ENCODE measurements at regions not wholly inside any gene's neighbourhood (a gene's known extent, or its start where the extent isn't known, plus 50 kb on each side); places are given as distances from the start of the nearest gene placed in this dataset.
"Not testable (repeated sequence)": the region's sequence is repeated elsewhere in the genome, so short reads cannot be mapped to it uniquely, and the experiment has no call there.

- no peak for FAIRE-seq
- no peak for DNase-seq (ENCODE audit: extremely low spot score, insufficient read length, low read depth)
Observed at GRCh38 chr10:3635697-3636096, 149.3 kb downstream of the KLF6 start.

DNA sequence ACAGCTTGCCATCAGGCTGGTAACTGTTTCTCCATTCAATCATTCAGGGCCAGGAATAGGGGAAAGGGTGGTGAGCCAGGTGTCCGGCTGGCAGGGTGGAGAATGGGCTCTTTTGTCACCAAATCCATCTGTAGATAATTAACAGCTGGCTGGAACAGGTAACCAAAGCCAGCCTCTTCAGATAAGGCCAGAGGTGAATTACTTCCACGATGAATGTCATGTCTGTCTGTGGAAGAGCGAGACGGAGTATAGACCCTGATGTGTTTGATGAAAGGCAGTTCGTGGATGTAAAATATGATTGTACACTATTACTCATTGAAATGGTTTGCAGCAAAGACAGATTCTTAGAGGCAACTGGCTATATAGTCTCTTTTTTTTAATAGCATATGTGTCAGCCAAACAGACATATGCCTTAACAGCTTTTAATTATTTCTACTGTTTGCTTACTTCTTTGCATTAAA is 149.8 kb downstream of the KLF6 start:
- FAIRE-seq (no peak), DNase-seq (ENCODE audit: extremely low spot score, insufficient read length, low read depth) (no peak)

DNA sequence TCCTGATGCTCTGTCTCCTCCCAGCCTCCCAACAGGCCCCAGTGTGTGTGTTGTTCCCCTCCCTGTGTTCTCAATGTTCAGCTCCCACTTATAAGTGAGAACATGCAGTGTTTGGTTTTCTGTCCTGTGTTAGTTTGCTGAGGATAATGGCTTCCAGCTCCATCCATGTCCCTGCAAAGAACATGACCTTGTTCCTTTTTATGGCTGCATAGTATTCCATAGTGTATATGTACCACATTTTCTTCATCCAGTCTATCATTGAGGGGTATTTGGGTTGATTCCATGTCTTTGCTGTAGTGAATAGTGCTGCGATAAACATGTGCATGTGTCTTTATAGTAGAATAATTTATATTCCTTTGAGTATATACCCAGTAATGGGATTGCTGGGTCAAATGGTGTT is 150.4 kb downstream of the KLF6 start:
- DNase-seq (ENCODE audit: extremely low spot score, insufficient read length, low read depth); FAIRE-seq: not testable (repeated sequence)

GRCh38 chr10:3631701-3632330 is 153.2 kb downstream of the KLF6 start:
- FAIRE-seq: no peak
- no peak for DNase-seq (ENCODE audit: extremely low spot score, insufficient read length, low read depth)

DNA sequence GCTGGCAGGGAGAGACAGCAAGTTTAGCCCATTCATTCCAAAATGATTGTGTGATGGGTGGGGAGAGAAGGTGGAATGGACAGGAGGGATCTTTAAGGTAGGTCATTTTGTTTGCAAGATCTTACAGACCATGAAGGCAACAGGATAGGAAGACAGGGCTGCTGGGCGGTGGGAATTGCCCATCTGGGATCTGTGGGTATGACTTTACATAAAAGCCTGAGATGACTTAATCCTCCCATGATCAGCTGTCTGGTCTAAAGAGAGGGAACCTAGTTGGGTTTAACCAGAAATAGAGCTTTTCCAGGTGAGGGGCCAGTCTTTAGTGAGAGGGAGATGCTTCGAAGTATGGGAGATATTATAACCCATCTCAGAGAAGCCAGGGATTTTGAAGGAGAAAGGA is 153.7 kb downstream of the KLF6 start:
- no peak for DNase-seq (ENCODE audit: extremely low spot score, insufficient read length, low read depth)
- FAIRE-seq: no peak

GRCh38 chr10:3625959-3626751 is 158.9 kb downstream of the KLF6 start:
- FAIRE-seq (peak; percentile 73), DNase-seq (ENCODE audit: extremely low spot score, insufficient read length, low read depth) (no peak)

DNA sequence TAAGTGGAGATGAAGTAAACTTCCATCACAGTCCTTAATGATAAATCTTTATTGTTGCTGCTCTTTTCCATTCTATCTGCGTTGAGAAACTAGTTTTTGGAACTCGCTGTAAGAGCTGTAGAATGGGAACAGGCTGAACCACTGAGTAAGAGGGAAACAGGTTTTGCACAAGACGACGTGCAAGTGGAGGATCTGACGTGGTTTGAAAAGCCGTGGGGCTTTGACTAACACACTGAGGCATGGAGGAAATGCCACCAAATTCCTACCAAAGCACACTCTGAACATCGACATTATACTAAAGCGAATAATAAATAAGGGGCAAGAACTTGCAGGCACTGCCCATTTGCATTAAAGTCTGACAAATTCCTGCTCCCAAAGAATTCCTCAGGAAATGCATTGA is 160.6 kb downstream of the KLF6 start:
- no peak for FAIRE-seq
- DNase-seq (ENCODE audit: extremely low spot score, insufficient read length, low read depth): no peak

- FAIRE-seq (peak; percentile 86), DNase-seq (ENCODE audit: extremely low spot score, insufficient read length, low read depth) (no peak)
Observed at GRCh38 chr10:3623746-3624145, 161.3 kb downstream of the KLF6 start.

DNA sequence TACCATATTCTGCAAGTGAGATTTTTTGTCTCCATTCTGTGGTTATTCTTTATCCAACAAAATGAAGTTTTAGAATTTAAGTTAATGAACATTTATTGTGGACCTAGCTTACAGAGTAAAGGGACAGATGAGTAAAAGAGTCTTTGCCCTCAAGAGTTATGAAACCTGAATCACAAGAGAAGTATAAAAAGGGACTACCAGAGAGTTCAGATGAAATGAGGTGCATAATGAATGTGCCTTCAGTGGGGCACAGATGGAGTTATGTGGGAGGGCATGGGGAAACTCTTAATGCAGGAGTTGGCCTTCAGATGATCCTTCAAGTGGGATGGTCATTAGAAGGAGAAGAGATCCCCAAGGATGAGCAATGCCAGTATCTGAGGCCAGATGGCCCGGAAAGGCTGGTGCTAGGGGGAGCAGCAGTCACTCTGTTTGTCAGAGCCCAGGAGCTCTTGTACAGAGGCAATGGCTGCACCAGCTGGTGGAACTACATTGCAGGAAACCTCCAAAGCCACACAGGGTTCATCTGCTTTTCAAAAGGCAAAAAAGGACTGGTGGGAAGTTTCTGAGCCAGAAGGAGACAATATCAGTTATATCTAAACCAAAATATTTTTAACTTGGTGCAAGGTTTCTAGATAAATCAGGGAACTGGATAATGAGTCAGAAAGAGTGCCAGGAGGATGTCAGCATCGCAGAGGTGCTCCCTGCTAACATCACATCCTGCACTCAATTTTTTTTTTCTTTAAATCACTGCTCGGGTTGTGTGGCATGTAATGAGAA is 162.0 kb downstream of the KLF6 start:
- FAIRE-seq: peak; percentile 73

GRCh38 chr10:3622427-3622826 is 162.6 kb downstream of the KLF6 start:
- no peak for DNase-seq (ENCODE audit: extremely low spot score, insufficient read length, low read depth)
- peak; percentile 38 for FAIRE-seq

More for the DNA sequence above, 162.0 kb downstream of the KLF6 start:
- no peak for DNase-seq (ENCODE audit: extremely low spot score, insufficient read length, low read depth)

GRCh38 chr10:3620818-3621217 is 164.2 kb downstream of the KLF6 start:
- FAIRE-seq (no peak), DNase-seq (ENCODE audit: extremely low spot score, insufficient read length, low read depth) (no peak)

- FAIRE-seq (no peak), DNase-seq (ENCODE audit: extremely low spot score, insufficient read length, low read depth) (no peak)
Observed at GRCh38 chr10:3619241-3619640, 165.8 kb downstream of the KLF6 start.

GRCh38 chr10:3616880-3617279 is 168.1 kb downstream of the KLF6 start:
- DNase-seq (ENCODE audit: extremely low spot score, insufficient read length, low read depth) (no peak), FAIRE-seq (no peak)

DNA sequence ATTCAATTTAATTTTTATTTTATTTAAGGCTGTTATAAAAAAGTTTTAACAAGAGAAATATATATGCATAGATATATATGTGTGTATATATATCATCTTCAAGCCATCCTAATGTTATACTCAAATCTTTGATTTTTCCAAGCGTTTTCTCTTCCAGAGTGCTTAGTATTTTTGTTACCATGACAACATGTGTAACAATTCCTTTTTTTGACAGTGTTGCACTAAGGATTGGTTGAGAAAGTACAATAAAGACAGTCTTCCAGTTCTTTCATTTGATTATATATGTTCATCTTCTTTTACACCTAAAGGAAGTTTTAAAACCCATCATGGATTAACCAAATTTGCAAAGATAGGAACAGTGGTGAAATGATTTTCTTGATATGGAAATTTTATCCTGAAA is 171.7 kb downstream of the KLF6 start:
- FAIRE-seq (no peak), DNase-seq (ENCODE audit: extremely low spot score, insufficient read length, low read depth) (no peak)

GRCh38 chr10:3612183-3613001 is 172.6 kb downstream of the KLF6 start:
- FAIRE-seq: no peak
- DNase-seq (ENCODE audit: extremely low spot score, insufficient read length, low read depth): no peak

DNA sequence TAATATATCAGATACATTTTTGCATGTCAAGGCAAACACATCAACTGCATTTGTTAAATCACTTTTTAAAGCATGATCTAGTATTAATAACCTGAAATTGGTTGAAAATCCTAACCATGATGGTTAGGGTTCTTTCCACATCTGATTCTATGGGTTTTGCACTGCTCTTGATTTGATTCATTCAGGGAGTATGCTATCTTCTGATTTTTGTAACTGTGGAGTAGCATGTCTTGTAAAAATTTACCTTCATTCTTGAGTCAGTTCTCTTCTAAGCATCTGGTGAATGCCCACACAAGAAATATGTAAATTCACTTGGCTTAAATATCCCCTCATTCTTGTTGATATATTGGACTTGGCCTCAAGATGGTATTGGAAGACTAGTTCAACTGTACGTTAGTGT is 178.7 kb downstream of the KLF6 start:
- DNase-seq (ENCODE audit: extremely low spot score, insufficient read length, low read depth): no peak
- no peak for FAIRE-seq

DNA sequence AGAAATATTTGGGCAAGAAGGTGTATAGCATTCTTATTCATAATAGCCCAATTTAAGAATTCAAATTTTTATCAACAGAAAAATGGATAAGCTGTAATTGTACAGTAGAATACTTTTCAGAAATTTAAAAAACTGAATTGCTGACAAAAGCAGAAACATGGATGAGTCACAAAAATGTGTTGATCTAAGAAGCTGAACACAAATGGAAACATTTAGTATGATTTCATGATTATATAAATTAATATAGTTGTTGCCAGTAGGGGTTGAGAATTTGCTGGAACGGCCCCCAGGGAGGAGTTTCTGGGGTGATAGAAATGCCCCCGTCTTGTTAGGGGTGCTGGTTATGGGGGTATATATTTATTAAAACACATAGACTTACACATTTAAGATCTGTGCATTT is 179.1 kb downstream of the KLF6 start:
- no peak for DNase-seq (ENCODE audit: extremely low spot score, insufficient read length, low read depth)
- no peak for FAIRE-seq

- no peak for FAIRE-seq
- no peak for DNase-seq (ENCODE audit: extremely low spot score, insufficient read length, low read depth)
Observed at GRCh38 chr10:3595736-3596135, 189.3 kb downstream of the KLF6 start.

- FAIRE-seq: no peak
- DNase-seq (ENCODE audit: extremely low spot score, insufficient read length, low read depth): no peak
Observed at GRCh38 chr10:3593611-3594010, 191.4 kb downstream of the KLF6 start.

- DNase-seq (ENCODE audit: extremely low spot score, insufficient read length, low read depth) (no peak), FAIRE-seq (no peak)
Observed at GRCh38 chr10:3592424-3592823, 192.6 kb downstream of the KLF6 start.
